CD4-positive, alpha-beta T cell (primary cell): ENCODE measurements at regions not wholly inside any gene's neighbourhood (a gene's known extent, or its start where the extent isn't known, plus 50 kb on each side); places are given as distances from the start of the nearest gene placed in this dataset.

Source experiments
- ATAC-seq: fragments of 200-7000 bp; cut with Tn5 transposase; one replicate; pipeline ENCODE4 v1.10.0; 2022; ENCODE audit warnings: mild to moderate bottlenecking; ENCODE audit not compliant: poor library complexity
- CTCF ChIA-PET: fragments of 350-600 bp; sonication (Branson Sonifier 250); formaldehyde crosslinking; loops from one replicate; lab custom pipeline; 2021; ENCODE audit warnings: antibody characterized with exemption, inconsistent platforms; lab: Charles Lee
- POLR2A ChIA-PET: fragments of 350-600 bp; sonication (Branson Sonifier 250); formaldehyde crosslinking; loops from one replicate; lab custom pipeline; 2021; ENCODE audit warnings: antibody characterized with exemption, inconsistent platforms; lab: Charles Lee
- DNase-seq, 14 experiments: peaks; one replicate each; pipeline ENCODE4 v3.0.0-alpha.2; 2013 to 2020; ENCODE audit warnings: mixed read lengths in 2 of 14
- H3K27ac ChIP-seq, 2 donors: one replicate each; pipeline versions ENCODE4 v1.5.1 to v1.7.0; 2013; ENCODE audit warnings: low read length in 2 of 2, low read depth in 1 of 2, mild to moderate bottlenecking in 1 of 2
- H3K27me3 ChIP-seq, 2 experiments: 1 replicate in 1 of 2; 2 replicates in 1 of 2; pipeline versions ENCODE4 v1.6.1 to v1.7.0; 2013; ENCODE audit warnings: low read length in 2 of 2, control low read depth in 1 of 2, mild to moderate bottlenecking in 1 of 2, moderate library complexity in 1 of 2; ENCODE audit not compliant: insufficient read depth in 2 of 2, control insufficient read depth in 1 of 2
- H3K36me3 ChIP-seq: one replicate; pipeline ENCODE4 v1.6.1; 2013; ENCODE audit warnings: low read length, control low read depth; ENCODE audit not compliant: insufficient read depth
- H3K4me1 ChIP-seq: one replicate; pipeline ENCODE4 v1.6.1; 2013; ENCODE audit warnings: low read length, control low read depth; ENCODE audit not compliant: insufficient read depth
- H3K4me3 ChIP-seq: one replicate; pipeline ENCODE4 v1.5.1; 2013; ENCODE audit warnings: mild to moderate bottlenecking, low read length, moderate library complexity
- H3K9me3 ChIP-seq, 2 experiments: 1 replicate in 1 of 2; 2 replicates in 1 of 2; pipeline versions ENCODE4 v1.6.1 to v1.7.0; 2013; ENCODE audit warnings: low read length in 2 of 2, mild to moderate bottlenecking in 2 of 2, control low read depth in 1 of 2, moderate library complexity in 1 of 2; ENCODE audit not compliant: control insufficient read depth in 1 of 2, insufficient read depth in 1 of 2
- H3K27ac Mint-ChIP-seq: one replicate; pipeline ENCODE4 v1.8.0; 2020; ENCODE audit warnings: mixed read lengths
- H3K27me3 Mint-ChIP-seq: one replicate; pipeline ENCODE4 v1.8.0; 2021; ENCODE audit warnings: mixed read lengths
- H3K36me3 Mint-ChIP-seq: one replicate; pipeline ENCODE4 v1.8.0; 2021; ENCODE audit warnings: low read depth, mixed read lengths
- H3K4me1 Mint-ChIP-seq: one replicate; pipeline ENCODE4 v1.8.0; 2021; ENCODE audit warnings: low read depth, mixed read lengths
- H3K4me3 Mint-ChIP-seq: one replicate; pipeline ENCODE4 v1.8.0; 2020; ENCODE audit warnings: mild to moderate bottlenecking, mixed read lengths
- H3K9me3 Mint-ChIP-seq: one replicate; pipeline ENCODE4 v1.8.0; 2020; ENCODE audit warnings: mixed read lengths
- intact Hi-C, 2 experiments: fragments of 100-400 bp; cut with DNase I in 1 of 2; cut with micrococcal nuclease in 1 of 2; formaldehyde crosslinking; loops; one replicate each; pipeline versions ENCODE4 v1.15.1 to v1.9.0; 2023 to 2025; cut with DNase I, micrococcal nuclease
- TF ChIP-seq, protein P1 (sequence below): fragments of 200-600 bp; IDR thresholded peaks from one replicate; pipeline ENCODE4 v1.8.0; 2022; ENCODE audit warnings: antibody characterized with exemption, mild to moderate bottlenecking

DNA sequence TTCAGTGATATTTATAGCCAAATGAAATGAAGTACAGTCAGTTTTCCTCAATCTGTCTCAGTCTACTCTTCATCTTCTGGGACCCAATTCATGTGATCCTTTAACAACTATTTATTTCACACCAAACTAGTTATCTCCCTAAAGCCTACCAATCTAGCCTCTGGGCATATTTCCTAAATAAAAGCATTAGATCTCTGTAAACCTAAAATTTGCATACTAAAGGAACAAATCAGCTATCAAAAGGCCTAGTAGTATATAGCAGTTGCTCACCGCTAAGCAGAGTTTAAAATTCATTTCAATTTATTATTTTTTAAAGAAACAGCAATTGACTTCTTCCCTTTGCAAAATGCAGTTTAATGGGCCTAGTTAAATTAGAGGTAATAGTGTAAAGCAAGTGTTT lies 280.2 kb downstream of the ZEB2 start:
- ChIA-PET CTCF (no interaction called here), POLR2A (no interaction called here)
- Mint-ChIP-seq H3K4me1 (peaks cover 30% of the 10 kb centered on the region), H3K4me3 (no peak overlapping the region), H3K27ac (no peak overlapping the region), H3K9me3 (no peaks in the 10 kb centered on the region), H3K36me3 (no peaks in the 10 kb centered on the region), H3K27me3 (no peaks in the 10 kb centered on the region)
- no peaks in the 10 kb centered on the region for H3K9me3 ChIP-seq
- H3K4me3 ChIP-seq = no peak overlapping the region
- no peak overlapping the region for H3K27ac ChIP-seq
- H3K27me3 ChIP-seq = no peaks in the 10 kb centered on the region
- no peak for ATAC-seq
- no peak for DNase-seq
- TF ChIP-seq, protein P1, sequence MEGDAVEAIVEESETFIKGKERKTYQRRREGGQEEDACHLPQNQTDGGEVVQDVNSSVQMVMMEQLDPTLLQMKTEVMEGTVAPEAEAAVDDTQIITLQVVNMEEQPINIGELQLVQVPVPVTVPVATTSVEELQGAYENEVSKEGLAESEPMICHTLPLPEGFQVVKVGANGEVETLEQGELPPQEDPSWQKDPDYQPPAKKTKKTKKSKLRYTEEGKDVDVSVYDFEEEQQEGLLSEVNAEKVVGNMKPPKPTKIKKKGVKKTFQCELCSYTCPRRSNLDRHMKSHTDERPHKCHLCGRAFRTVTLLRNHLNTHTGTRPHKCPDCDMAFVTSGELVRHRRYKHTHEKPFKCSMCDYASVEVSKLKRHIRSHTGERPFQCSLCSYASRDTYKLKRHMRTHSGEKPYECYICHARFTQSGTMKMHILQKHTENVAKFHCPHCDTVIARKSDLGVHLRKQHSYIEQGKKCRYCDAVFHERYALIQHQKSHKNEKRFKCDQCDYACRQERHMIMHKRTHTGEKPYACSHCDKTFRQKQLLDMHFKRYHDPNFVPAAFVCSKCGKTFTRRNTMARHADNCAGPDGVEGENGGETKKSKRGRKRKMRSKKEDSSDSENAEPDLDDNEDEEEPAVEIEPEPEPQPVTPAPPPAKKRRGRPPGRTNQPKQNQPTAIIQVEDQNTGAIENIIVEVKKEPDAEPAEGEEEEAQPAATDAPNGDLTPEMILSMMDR = no peak
- no peaks in the 10 kb centered on the region for H3K36me3 ChIP-seq
- H3K4me1 ChIP-seq = peaks cover 3% of the 10 kb centered on the region
- intact Hi-C loops = no loop called here

DNA sequence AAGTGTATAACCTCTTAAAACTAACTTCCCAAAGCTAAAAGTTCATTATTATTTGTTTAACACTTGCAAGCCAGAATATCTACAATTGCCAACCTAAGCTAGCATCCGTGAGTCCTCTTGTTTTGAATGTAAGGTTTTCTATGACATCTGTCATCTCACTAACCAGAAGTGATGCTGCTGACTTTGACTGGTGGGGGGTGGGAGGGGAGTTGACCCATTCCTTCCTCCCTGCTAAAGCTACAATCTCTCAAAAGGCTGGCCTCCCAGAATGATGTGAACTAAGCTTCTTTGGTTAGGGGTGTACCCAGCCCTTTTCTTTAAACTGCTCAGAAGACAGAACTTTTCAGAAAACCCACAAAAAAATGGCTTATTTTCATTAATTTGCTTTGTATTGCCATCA lies 280.6 kb downstream of the ZEB2 start:
- DNase-seq (no peak), ATAC-seq (no peak)
- Mint-ChIP-seq H3K27me3 (no peaks in the 10 kb centered on the region), H3K36me3 (no peaks in the 10 kb centered on the region), H3K9me3 (no peaks in the 10 kb centered on the region), H3K4me1 (peaks cover 35% of the 10 kb centered on the region), H3K4me3 (no peak overlapping the region), H3K27ac (no peak overlapping the region)
- CTCF ChIA-PET = interaction anchor here (0.6 to 0.7 kb wide), 2 partner anchors 15 to 1345 kb away, joined by 3 to 4 read pairs; no protein-coding TSS in a partner anchor
- peaks cover 7% of the 10 kb centered on the region for H3K4me1 ChIP-seq
- intact Hi-C loops = no loop called here
- POLR2A ChIA-PET = no interaction called here
- H3K27me3 ChIP-seq = no peaks in the 10 kb centered on the region
- TF ChIP-seq, protein P1 = no peak
- no peak overlapping the region for H3K27ac ChIP-seq
- no peak overlapping the region for H3K4me3 ChIP-seq
- H3K36me3 ChIP-seq = no peaks in the 10 kb centered on the region
- no peaks in the 10 kb centered on the region for H3K9me3 ChIP-seq

DNA sequence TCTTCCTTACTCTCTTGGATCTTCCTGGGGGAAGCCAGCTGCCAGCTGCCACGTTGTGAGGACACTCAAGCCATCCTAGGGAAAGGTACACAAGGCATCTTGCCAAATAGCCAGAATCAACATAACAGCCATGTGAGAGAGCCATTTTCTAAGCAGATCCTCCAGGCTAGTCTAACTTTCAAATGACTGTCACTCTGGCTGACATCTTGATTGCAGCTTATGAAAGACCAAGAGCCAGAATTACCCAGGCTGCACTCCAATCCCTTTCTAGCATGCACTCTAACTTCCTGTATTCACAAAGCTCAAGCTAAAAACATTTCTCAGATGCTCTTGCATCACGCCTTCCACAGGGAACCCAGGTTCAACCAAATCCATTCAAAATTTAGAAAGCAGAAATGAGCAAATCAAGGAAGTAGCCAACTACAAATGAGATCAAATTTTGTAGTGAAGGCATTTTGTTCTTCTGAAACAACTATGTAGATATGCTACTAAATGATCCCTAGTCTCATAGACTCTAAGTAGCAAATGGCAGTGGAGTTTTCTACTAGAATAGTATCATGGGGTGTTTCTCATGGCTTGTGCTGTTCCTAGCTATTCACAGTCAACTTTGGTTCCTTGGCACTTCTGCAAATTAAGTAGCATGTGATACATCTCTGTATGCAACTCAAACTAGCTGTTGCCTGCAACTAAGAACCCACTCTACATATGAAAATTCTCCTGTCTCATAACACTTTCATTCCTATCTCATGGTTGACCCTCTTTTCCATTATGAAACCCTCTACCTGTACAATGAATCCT lies 281.9 kb downstream of the ZEB2 start:
- intact Hi-C loops = no loop called here
- peaks cover 7% of the 10 kb centered on the region for H3K4me1 ChIP-seq

More for the DNA sequence above, 281.9 kb downstream of the ZEB2 start:
- Mint-ChIP-seq H3K36me3 (no peaks in the 10 kb centered on the region), H3K9me3 (no peaks in the 10 kb centered on the region), H3K27me3 (no peaks in the 10 kb centered on the region), H3K4me3 (no peak overlapping the region), H3K27ac (no peak overlapping the region), H3K4me1 (peaks cover 45% of the 10 kb centered on the region)
- H3K4me3 ChIP-seq = no peak overlapping the region
- ChIA-PET POLR2A (interaction anchor here (1.1 kb wide), 1 partner anchor 18 kb away, joined by 3 read pairs; no protein-coding TSS in a partner anchor), CTCF (no interaction called here)
- H3K27me3 ChIP-seq = no peaks in the 10 kb centered on the region
- TF ChIP-seq, protein P1 = no peak
- no peaks in the 10 kb centered on the region for H3K9me3 ChIP-seq
- no peak overlapping the region for H3K27ac ChIP-seq
- DNase-seq = peak in 2 of 14 experiments; percentile 29 to 33
- H3K36me3 ChIP-seq = no peaks in the 10 kb centered on the region
- no peak for ATAC-seq
